Common myeloid progenitor, CD34-positive (primary cell): ENCODE measurements at regions not wholly inside any gene's neighbourhood (a gene's known extent, or its start where the extent isn't known, plus 50 kb on each side); places are given as distances from the start of the nearest gene placed in this dataset.

Source experiments
- CTCF ChIA-PET: fragments of 350-600 bp; sonication (Branson Sonifier 250); formaldehyde crosslinking; loops from one replicate; lab custom pipeline; 2021; ENCODE audit warnings: antibody characterized with exemption; lab: Charles Lee
- POLR2A ChIA-PET: fragments of 350-600 bp; sonication (Branson Sonifier 250); formaldehyde crosslinking; loops from one replicate; lab custom pipeline; 2021; ENCODE audit warnings: antibody characterized with exemption; lab: Charles Lee
- DNase-seq, 3 donors: peaks; one replicate each; pipeline versions ENCODE4 v3.0.0 to v3.0.0-alpha.2; 2013
- H3K27ac ChIP-seq, 2 experiments: 1 replicate in 1 of 2; 2 replicates in 1 of 2; pipeline ENCODE4 v1.7.0; 2013; ENCODE audit warnings: inconsistent platforms in 2 of 2, low read length in 2 of 2, mild to moderate bottlenecking in 2 of 2, low read depth in 1 of 2, moderate library complexity in 1 of 2; ENCODE audit not compliant: severe bottlenecking in 2 of 2, insufficient read depth in 1 of 2, poor library complexity in 1 of 2
- H3K27me3 ChIP-seq, 5 experiments: replicated peaks in 2 of 5; 1 replicate in 3 of 5; 2 replicates in 2 of 5; pipeline versions ENCODE4 v1.6.1 to v1.7.0; 2013; ENCODE audit warnings: low read length in 4 of 5, mild to moderate bottlenecking in 2 of 5, moderate library complexity in 2 of 5, inconsistent platforms in 1 of 5; ENCODE audit not compliant: insufficient read depth in 5 of 5, control insufficient read depth in 4 of 5
- H3K36me3 ChIP-seq, 4 experiments: 1 replicate in 2 of 4; 2 replicates in 2 of 4; pipeline versions ENCODE4 v1.6.1 to v1.7.0; 2013; ENCODE audit warnings: low read length in 3 of 4, control low read depth in 1 of 4, mild to moderate bottlenecking in 1 of 4; ENCODE audit not compliant: control insufficient read depth in 4 of 4, insufficient read depth in 4 of 4
- H3K4me1 ChIP-seq, 4 experiments: 1 replicate in 3 of 4; 2 replicates in 1 of 4; pipeline versions ENCODE4 v1.6.1 to v1.7.1; 2013; ENCODE audit warnings: low read length in 3 of 4, mild to moderate bottlenecking in 3 of 4, control low read depth in 1 of 4, inconsistent platforms in 1 of 4, moderate library complexity in 1 of 4; ENCODE audit not compliant: control insufficient read depth in 4 of 4, insufficient read depth in 4 of 4; ENCODE audit errors: control extremely low read depth in 1 of 4
- H3K4me3 ChIP-seq, 7 experiments: 1 replicate in 4 of 7; 2 replicates in 3 of 7; pipeline versions ENCODE4 v1.5.1 to v1.7.0; 2013; ENCODE audit warnings: mild to moderate bottlenecking in 7 of 7, low read length in 6 of 7, moderate library complexity in 6 of 7, inconsistent platforms in 2 of 7, low read depth in 2 of 7, control low read depth in 1 of 7; ENCODE audit not compliant: insufficient read depth in 4 of 7, control insufficient read depth in 1 of 7; ENCODE audit errors: extremely low read depth in 1 of 7
- H3K9me3 ChIP-seq, 5 experiments: 1 replicate in 4 of 5; 2 replicates in 1 of 5; pipeline versions ENCODE4 v1.6.1 to v1.7.1; 2013; ENCODE audit warnings: low read length in 4 of 5, mild to moderate bottlenecking in 2 of 5, inconsistent platforms in 1 of 5, low read depth in 1 of 5, moderate library complexity in 1 of 5; ENCODE audit not compliant: control insufficient read depth in 4 of 5, insufficient read depth in 2 of 5; ENCODE audit errors: control extremely low read depth in 1 of 5
- WGBS: methylation state at CpG from one replicate; pipeline ENCODE4 v1.1.5; 2013; ENCODE audit not compliant: insufficient coverage; 5-methylcytosine and 5-hydroxymethylcytosine counted together

GRCh38 chr2:60294901-60295635, 258.4 kb downstream of the BCL11A start:
- H3K36me3 ChIP-seq = no peaks in the 10 kb centered on the region
- 96% methylated on average over 20 of the region's 20 CpGs for WGBS
- ChIA-PET POLR2A (no interaction called here), CTCF (no interaction called here)
- no peak overlapping the region for H3K27ac ChIP-seq
- no peak for DNase-seq
- H3K4me3 ChIP-seq = no peak overlapping the region
- no peaks in the 10 kb centered on the region for H3K9me3 ChIP-seq
- no peaks in the 10 kb centered on the region for H3K27me3 ChIP-seq
- peaks cover 0 to 4% (median 0%) of the 10 kb centered on the region in 4 experiments for H3K4me1 ChIP-seq

- WGBS = 100% methylated on average over 3 of the region's 3 CpGs
- Histone ChIP-seq H3K27me3 (no peaks in the 10 kb centered on the region), H3K4me3 (no peak overlapping the region), H3K36me3 (no peaks in the 10 kb centered on the region), H3K9me3 (peaks cover 0 to 4% (median 0%) of the 10 kb centered on the region in 5 experiments), H3K4me1 (peaks cover 0 to under 1% (median 0%) of the 10 kb centered on the region in 4 experiments), H3K27ac (no peak overlapping the region)
- ChIA-PET POLR2A (no interaction called here), CTCF (interaction anchor here (1.4 to 1.6 kb wide), 2 partner anchors 10 to 12 kb away, joined by 4 to 5 read pairs; no protein-coding TSS in a partner anchor)
- DNase-seq = no peak
These were observed 261.2 kb downstream of the BCL11A start for GRCh38 chr2:60292242-60292641.

- DNase-seq = no peak
- Histone ChIP-seq H3K4me1 (no peaks in the 10 kb centered on the region), H3K27me3 (no peaks in the 10 kb centered on the region), H3K36me3 (no peaks in the 10 kb centered on the region), H3K9me3 (peaks cover 0 to 4% (median 0%) of the 10 kb centered on the region in 5 experiments), H3K4me3 (no peak overlapping the region), H3K27ac (no peak overlapping the region)
- ChIA-PET POLR2A (no interaction called here), CTCF (no interaction called here)
- 100% methylated on average over 1 of the region's 2 CpGs for WGBS
These were observed 262.9 kb downstream of the BCL11A start for GRCh38 chr2:60290509-60290908.

- 98% methylated on average over 5 of the region's 5 CpGs for WGBS
- no peaks in the 10 kb centered on the region for H3K36me3 ChIP-seq
- H3K27me3 ChIP-seq = no peaks in the 10 kb centered on the region
- ChIA-PET POLR2A (no interaction called here), CTCF (interaction anchor here (1.3 to 1.7 kb wide), 2 partner anchors 15 to 24 kb away, joined by 3 to 4 read pairs; no protein-coding TSS in a partner anchor)
- DNase-seq = no peak
- H3K9me3 ChIP-seq = peaks cover 0 to 4% (median 0%) of the 10 kb centered on the region in 5 experiments
- peaks cover 0 to 6% (median 2%) of the 10 kb centered on the region in 4 experiments for H3K4me1 ChIP-seq
- no peak overlapping the region for H3K27ac ChIP-seq
- no peak overlapping the region for H3K4me3 ChIP-seq
These were observed 267.7 kb downstream of the BCL11A start for GRCh38 chr2:60285626-60286316.

- 80% methylated on average over 1 of the region's 4 CpGs for WGBS
- Histone ChIP-seq H3K27me3 (no peaks in the 10 kb centered on the region), H3K4me3 (no peak overlapping the region), H3K4me1 (peaks cover 0 to 6% (median 2%) of the 10 kb centered on the region in 4 experiments), H3K27ac (no peak overlapping the region), H3K9me3 (peaks cover 0 to 4% (median 0%) of the 10 kb centered on the region in 5 experiments), H3K36me3 (no peaks in the 10 kb centered on the region)
- DNase-seq = no peak
- ChIA-PET CTCF (no interaction called here), POLR2A (no interaction called here)
These were observed 269.8 kb downstream of the BCL11A start for GRCh38 chr2:60283626-60284025.

- Histone ChIP-seq H3K9me3 (no peaks in the 10 kb centered on the region), H3K27ac (no peak overlapping the region), H3K4me3 (no peak overlapping the region), H3K4me1 (peaks cover 0 to 6% (median 2%) of the 10 kb centered on the region in 4 experiments), H3K27me3 (no peaks in the 10 kb centered on the region), H3K36me3 (no peaks in the 10 kb centered on the region)
- DNase-seq = no peak
- POLR2A ChIA-PET = no interaction called here
- CTCF ChIA-PET = no interaction called here
These were observed 270.6 kb downstream of the BCL11A start for GRCh38 chr2:60282886-60283285.

- WGBS = 80% methylated on average over 1 of the region's 5 CpGs
These were observed 271.7 kb downstream of the BCL11A start for GRCh38 chr2:60281730-60282129.

More at GRCh38 chr2:60281730-60282129, 271.7 kb downstream of the BCL11A start:
- no peak for DNase-seq
- no peaks in the 10 kb centered on the region for H3K36me3 ChIP-seq
- peaks cover 0 to 6% (median 2%) of the 10 kb centered on the region in 4 experiments for H3K4me1 ChIP-seq
- ChIA-PET POLR2A (no interaction called here), CTCF (no interaction called here)
- H3K27me3 ChIP-seq = no peaks in the 10 kb centered on the region
- H3K27ac ChIP-seq = no peak overlapping the region
- no peak overlapping the region for H3K4me3 ChIP-seq
- H3K9me3 ChIP-seq = no peaks in the 10 kb centered on the region
